HL-60 (cell line): ENCODE measurements at regions not wholly inside any gene's neighbourhood (a gene's known extent, or its start where the extent isn't known, plus 50 kb on each side); places are given as distances from the start of the nearest gene placed in this dataset.

Experiments used
- POLR2AphosphoS5 ChIP-seq: IDR thresholded peaks from 2 replicates; pipeline ENCODE4 v1.6.1; 2012; ENCODE audit warnings: low read depth
- TF ChIP-seq, protein P1 (sequence below): IDR thresholded peaks from one replicate; pipeline ENCODE4 v1.5.1; 2011; ENCODE audit warnings: low read length, control low read depth, inconsistent platforms; ENCODE audit not compliant: insufficient read depth

DNA sequence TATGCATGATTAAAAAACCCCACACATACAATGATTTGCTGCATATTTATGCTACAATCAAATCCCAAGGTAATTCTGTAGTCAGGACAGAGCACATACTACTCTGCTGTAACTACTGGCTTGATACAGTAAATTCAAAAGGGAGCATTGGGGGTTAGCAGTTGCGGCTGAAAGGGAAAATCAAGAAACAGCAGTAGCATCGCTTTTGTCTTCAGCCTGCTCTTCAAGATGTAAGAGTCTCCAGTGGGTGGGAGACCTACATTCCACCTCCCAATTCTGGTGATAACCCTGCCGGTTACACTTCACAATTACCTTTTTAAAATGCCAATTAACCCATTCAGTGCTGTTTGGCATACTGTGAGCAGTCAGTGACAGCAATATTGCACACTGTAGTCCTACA is 259.4 kb downstream of the NR2F2 start:
- TF ChIP-seq, protein P1, sequence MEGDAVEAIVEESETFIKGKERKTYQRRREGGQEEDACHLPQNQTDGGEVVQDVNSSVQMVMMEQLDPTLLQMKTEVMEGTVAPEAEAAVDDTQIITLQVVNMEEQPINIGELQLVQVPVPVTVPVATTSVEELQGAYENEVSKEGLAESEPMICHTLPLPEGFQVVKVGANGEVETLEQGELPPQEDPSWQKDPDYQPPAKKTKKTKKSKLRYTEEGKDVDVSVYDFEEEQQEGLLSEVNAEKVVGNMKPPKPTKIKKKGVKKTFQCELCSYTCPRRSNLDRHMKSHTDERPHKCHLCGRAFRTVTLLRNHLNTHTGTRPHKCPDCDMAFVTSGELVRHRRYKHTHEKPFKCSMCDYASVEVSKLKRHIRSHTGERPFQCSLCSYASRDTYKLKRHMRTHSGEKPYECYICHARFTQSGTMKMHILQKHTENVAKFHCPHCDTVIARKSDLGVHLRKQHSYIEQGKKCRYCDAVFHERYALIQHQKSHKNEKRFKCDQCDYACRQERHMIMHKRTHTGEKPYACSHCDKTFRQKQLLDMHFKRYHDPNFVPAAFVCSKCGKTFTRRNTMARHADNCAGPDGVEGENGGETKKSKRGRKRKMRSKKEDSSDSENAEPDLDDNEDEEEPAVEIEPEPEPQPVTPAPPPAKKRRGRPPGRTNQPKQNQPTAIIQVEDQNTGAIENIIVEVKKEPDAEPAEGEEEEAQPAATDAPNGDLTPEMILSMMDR = no peak
- TF ChIP-seq POLR2AphosphoS5 = no peak
